ENCODE measurements at regions not wholly inside any gene's neighbourhood (a gene's known extent, or its start where the extent isn't known, plus 50 kb on each side); places are given as distances from the start of the nearest gene placed in this dataset.

GRCh38 chr12:126780343-126780742, 1486.6 kb upstream of the TMEM132C start:
- Mint-ChIP-seq H3K4me3 (no peak overlapping the region), H3K9me3 (peaks cover 97% of the 10 kb centered on the region), H3K27me3 (ENCODE audit: insufficient read depth, low read depth, poor library complexity) (peaks cover 2% of the 10 kb centered on the region), H3K4me1 (no peaks in the 10 kb centered on the region), H3K36me3 (ENCODE audit: low read depth) (peaks cover 35% of the 10 kb centered on the region), H3K27ac (no peak overlapping the region)
- ATAC-seq: no peak
- Histone ChIP-seq H3K27ac (ENCODE audit: low read depth) (no peak overlapping the region), H3K4me2 (no peak overlapping the region), H3K79me2 (replicated peaks; ENCODE audit: insufficient read depth) (no peaks in the 10 kb centered on the region), H3K36me3 (ENCODE audit: insufficient read depth) (0 out of 2 replicates have a peak, but pooled peaks cover 3% of the 10 kb centered on the region), H3K9me2 (ENCODE audit: insufficient read depth) (0 out of 2 replicates have a peak, but pooled peaks cover 4% of the 10 kb centered on the region), H3K4me3 (no peak overlapping the region), H4K20me1 (replicated peaks; ENCODE audit: insufficient read depth) (no peaks in the 10 kb centered on the region), H3K27me3 (ENCODE audit: insufficient read depth) (no peaks in the 10 kb centered on the region), H3F3A (replicated peaks; ENCODE audit: low read depth) (no peaks in the 10 kb centered on the region), H3K4me1 (ENCODE audit: insufficient read depth) (no peaks in the 10 kb centered on the region), H2AFZ (no peak overlapping the region)
- TF ChIP-seq ZNF462 (CRISPR knock-in tag; IDR thresholded peaks at IDR 0.05) (no peak), ZNF331 (CRISPR knock-in tag; IDR thresholded peaks at IDR 0.05; ENCODE audit: low read depth) (no peak), ZNF114 (CRISPR knock-in tag; IDR thresholded peaks at IDR 0.05) (no peak), CREB1 (CRISPR knock-in tag; IDR thresholded peaks at IDR 0.05; ENCODE audit: low read depth) (no peak), CTCF (conservative IDR thresholded peaks at IDR 0.05; ENCODE audit: low read depth in 2 of 2) (no peak)
- DNase-seq (ENCODE audit: low spot score): no peak
